Ishikawa (cell line): ENCODE measurements at regions not wholly inside any gene's neighbourhood (a gene's known extent, or its start where the extent isn't known, plus 50 kb on each side); places are given as distances from the start of the nearest gene placed in this dataset.

Experiments used
- EP300 ChIP-seq: IDR thresholded peaks from 2 replicates; pipeline ENCODE4 v1.6.1; 2012; ENCODE audit warnings: borderline replicate concordance
- MAX ChIP-seq: IDR thresholded peaks from 2 replicates; pipeline ENCODE4 v1.6.1; 2012
- RAD21 ChIP-seq: IDR thresholded peaks from 2 replicates; pipeline ENCODE4 v1.6.1; 2012; ENCODE audit warnings: low read depth
- REST ChIP-seq: IDR thresholded peaks from 2 replicates; pipeline ENCODE4 v1.6.1; 2012; ENCODE audit warnings: low read depth, mild to moderate bottlenecking
- TAF1 ChIP-seq: IDR thresholded peaks from 2 replicates; pipeline ENCODE4 v1.6.1; 2012; ENCODE audit warnings: low read depth, mild to moderate bottlenecking
- TCF12 ChIP-seq: IDR thresholded peaks from 2 replicates; pipeline ENCODE4 v1.6.1; 2012; ENCODE audit warnings: low read depth
- YY1 ChIP-seq: IDR thresholded peaks from 2 replicates; pipeline ENCODE4 v1.6.1; 2012; ENCODE audit warnings: low read depth

- TF ChIP-seq TAF1, result no peak
- TF ChIP-seq YY1, result no peak
- no peak for TF ChIP-seq EP300
- TF ChIP-seq RAD21, result no peak
- TF ChIP-seq TCF12, result no peak
- TF ChIP-seq MAX, result no peak
- no peak for TF ChIP-seq REST
Measured at GRCh38 chr6:126945150-126945685, 173.3 kb upstream of the RSPO3 start.
